Uterus (tissue), 2 donors: ENCODE measurements at regions not wholly inside any gene's neighbourhood (a gene's known extent, or its start where the extent isn't known, plus 50 kb on each side); places are given as distances from the start of the nearest gene placed in this dataset.

Experiments
- POLR2A ChIP-seq, 2 donors: fragments of 450-650 bp; IDR thresholded peaks; one replicate each; pipeline ENCODE4 v1.6.1; 2016; ENCODE audit warnings: antibody characterized with exemption in 2 of 2, mild to moderate bottlenecking in 1 of 2, moderate library complexity in 1 of 2
- TF ChIP-seq, protein P1 (sequence below), 4 experiments: fragments of 200-600 bp in 2 of 4; fragments of 450-650 bp in 2 of 4; sonication (generic) in 2 of 4; IDR thresholded peaks; one replicate each; pipeline ENCODE4 v1.5.1; 2016 to 2019; ENCODE audit warnings: antibody characterized with exemption in 4 of 4, mild to moderate bottlenecking in 2 of 4, moderate library complexity in 1 of 4

DNA sequence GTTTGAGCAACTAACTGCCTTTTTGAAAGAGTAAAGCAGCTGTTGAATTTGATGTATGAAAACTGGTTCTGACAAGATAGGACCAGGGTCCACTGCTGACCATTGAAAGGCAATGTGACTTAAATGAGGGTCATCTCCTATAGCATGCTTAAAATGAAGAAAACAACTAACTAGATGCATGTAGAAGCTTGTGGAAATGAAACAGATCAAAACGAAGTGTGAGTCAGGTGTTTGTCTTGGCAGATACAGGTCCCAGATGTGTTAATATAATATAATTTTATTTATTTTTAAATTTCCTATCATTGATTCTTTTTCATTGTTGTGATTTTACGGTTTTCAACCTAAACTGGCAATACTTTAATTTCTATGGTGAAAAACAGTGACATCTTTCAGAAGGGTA, 83.6 kb downstream of the ATOH1 start:
- TF ChIP-seq, protein P1, sequence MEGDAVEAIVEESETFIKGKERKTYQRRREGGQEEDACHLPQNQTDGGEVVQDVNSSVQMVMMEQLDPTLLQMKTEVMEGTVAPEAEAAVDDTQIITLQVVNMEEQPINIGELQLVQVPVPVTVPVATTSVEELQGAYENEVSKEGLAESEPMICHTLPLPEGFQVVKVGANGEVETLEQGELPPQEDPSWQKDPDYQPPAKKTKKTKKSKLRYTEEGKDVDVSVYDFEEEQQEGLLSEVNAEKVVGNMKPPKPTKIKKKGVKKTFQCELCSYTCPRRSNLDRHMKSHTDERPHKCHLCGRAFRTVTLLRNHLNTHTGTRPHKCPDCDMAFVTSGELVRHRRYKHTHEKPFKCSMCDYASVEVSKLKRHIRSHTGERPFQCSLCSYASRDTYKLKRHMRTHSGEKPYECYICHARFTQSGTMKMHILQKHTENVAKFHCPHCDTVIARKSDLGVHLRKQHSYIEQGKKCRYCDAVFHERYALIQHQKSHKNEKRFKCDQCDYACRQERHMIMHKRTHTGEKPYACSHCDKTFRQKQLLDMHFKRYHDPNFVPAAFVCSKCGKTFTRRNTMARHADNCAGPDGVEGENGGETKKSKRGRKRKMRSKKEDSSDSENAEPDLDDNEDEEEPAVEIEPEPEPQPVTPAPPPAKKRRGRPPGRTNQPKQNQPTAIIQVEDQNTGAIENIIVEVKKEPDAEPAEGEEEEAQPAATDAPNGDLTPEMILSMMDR (IDR thresholded peaks at IDR 0.05), result no peak
- TF ChIP-seq POLR2A (IDR thresholded peaks at IDR 0.05), result no peak
